ENCODE measurements at regions not wholly inside any gene's neighbourhood (a gene's known extent, or its start where the extent isn't known, plus 50 kb on each side); places are given as distances from the start of the nearest gene placed in this dataset.

GRCh38 chr13:61795580-61795979, 379.9 kb upstream of the PCDH20 start:
- TF ChIP-seq CTCF (conservative IDR thresholded peaks at IDR 0.05; ENCODE audit: low read length) = no peak
- no peak for TF ChIP-seq EZH2phosphoT487 (IDR thresholded peaks at IDR 0.05; ENCODE audit: borderline replicate concordance)

Data from Loucy (cell line).